ENCODE measurements at regions not wholly inside any gene's neighbourhood (a gene's known extent, or its start where the extent isn't known, plus 50 kb on each side); places are given as distances from the start of the nearest gene placed in this dataset.

DNA sequence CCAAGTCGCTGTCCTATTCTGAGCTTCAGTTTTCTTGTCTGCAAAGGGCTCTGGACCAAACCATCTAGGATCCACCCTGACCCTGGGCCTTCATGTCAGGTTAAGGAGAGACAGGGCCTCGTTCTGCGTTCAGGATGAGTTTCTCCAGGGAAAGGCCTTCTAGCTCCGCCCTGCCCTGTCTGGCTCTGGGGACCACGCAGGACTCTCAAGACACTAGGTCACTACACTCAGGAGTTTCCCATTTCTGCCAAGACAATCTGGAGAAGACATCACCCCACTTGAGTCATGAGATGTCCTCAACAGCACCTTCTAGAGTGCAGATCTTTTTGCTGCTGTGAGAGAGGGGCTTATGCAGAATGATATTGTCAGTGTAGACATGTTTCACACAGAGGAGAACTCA is 53.2 kb upstream of the KCNMB1 start:
- Histone ChIP-seq H4K20me1 (replicated peaks; ENCODE audit: control insufficient read depth, insufficient read depth, low read length) (no peaks in the 10 kb centered on the region), H3K27ac (ENCODE audit: extremely low read depth, low read depth, low read length) (no peak overlapping the region), H3K4me2 (ENCODE audit: insufficient read depth, low read length) (no peak overlapping the region), H3K9me1 (ENCODE audit: control insufficient read depth, insufficient read depth, low read length) (no peaks in the 10 kb centered on the region), H3K27me3 (ENCODE audit: control insufficient read depth in 2 of 2, insufficient read depth in 2 of 2, low read length in 2 of 2) (peaks cover 0 to 10% of the 10 kb centered on the region in 2 experiments; a peak in 2 of 5 replicates), H3K9ac (ENCODE audit: insufficient read depth in 1 of 2, low read depth in 2 of 2, low read length in 2 of 2) (no peak overlapping the region), H3K79me2 (ENCODE audit: control insufficient read depth, insufficient read depth, low read length) (no peaks in the 10 kb centered on the region), H2AFZ (ENCODE audit: low read depth, low read length) (no peak overlapping the region), H3K36me3 (ENCODE audit: control insufficient read depth, insufficient read depth, low read length) (no peaks in the 10 kb centered on the region), H3K4me1 (replicated peaks in 1 of 2; ENCODE audit: control insufficient read depth in 2 of 2, insufficient read depth in 2 of 2, low read length in 2 of 2) (0 out of 5 replicates have a peak, but pooled peaks cover 0 to 3% of the 10 kb centered on the region in 2 experiments), H3K4me3 (no peak overlapping the region), H3K9me3 (replicated peaks; ENCODE audit: control insufficient read depth, insufficient read depth, low read depth, low read length) (no peaks in the 10 kb centered on the region)
- intact Hi-C loops (cut with micrococcal nuclease) = no loop called here
- ChIA-PET CTCF (ENCODE audit: low intra/inter-chr PET ratio) (no interaction called here), POLR2A (no interaction called here)
- ATAC-seq (no peak), DNase-seq (ENCODE audit: extremely low read depth in 1 of 4, low spot score in 3 of 4) (no peak), FAIRE-seq (no peak)
- BruUV-seq (replicated peaks) = no TSS peak
- WGBS (ENCODE audit: insufficient coverage, low coverage, missing lambda C conversion rate) = 0% methylated on average over 5 of the region's 5 CpGs
- TF ChIP-seq MTA1 (IDR thresholded peaks at IDR 0.05; ENCODE audit: borderline replicate concordance) (no peak), HDAC1 (IDR thresholded peaks at IDR 0.05) (no peak), BACH1 (tag; IDR thresholded peaks at IDR 0.05) (no peak), NFATC3 (IDR thresholded peaks at IDR 0.05) (no peak), NCOA6 (IDR thresholded peaks at IDR 0.05) (no peak), NCOR1 (IDR thresholded peaks at IDR 0.05) (no peak), C11orf30 (IDR thresholded peaks at IDR 0.05; ENCODE audit: low read depth) (no peak), SMC3 (conservative IDR thresholded peaks at IDR 0.05; ENCODE audit: insufficient read depth, low read depth, low read length) (no peak)
- in situ Hi-C loops (cut with MboI) = no loop called here

DNA sequence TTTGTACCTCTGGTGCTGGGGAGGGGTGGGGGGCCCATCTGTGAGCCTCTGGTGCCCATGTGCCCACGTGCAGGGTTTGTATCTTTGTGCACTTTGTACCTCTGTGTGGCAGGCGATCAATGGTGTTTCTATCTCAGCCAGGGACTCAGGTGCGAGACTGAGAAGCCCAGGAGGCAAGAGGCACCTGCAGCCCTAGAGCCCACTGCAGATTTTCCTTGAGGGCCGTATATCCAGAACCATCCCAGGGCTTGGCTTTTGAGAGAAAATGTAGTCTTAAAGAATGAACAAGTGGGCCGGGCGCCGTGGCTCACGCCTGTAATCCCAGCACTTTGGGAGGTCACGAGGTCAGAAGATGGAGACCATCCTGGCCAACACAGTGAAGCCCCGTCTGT is 52.2 kb upstream of the KCNMB1 start:
- no peak overlapping the region for H3K27ac ChIP-seq (ENCODE audit: extremely low read depth, low read depth, low read length)
- H3K4me1 ChIP-seq (replicated peaks in 1 of 2; ENCODE audit: control insufficient read depth in 2 of 2, insufficient read depth in 2 of 2, low read length in 2 of 2) = 0 out of 5 replicates have a peak, but pooled peaks cover 0 to 3% of the 10 kb centered on the region in 2 experiments
- H3K9ac ChIP-seq (ENCODE audit: insufficient read depth in 1 of 2, low read depth in 2 of 2, low read length in 2 of 2) = no peak overlapping the region
- no peaks in the 10 kb centered on the region for H3K79me2 ChIP-seq (ENCODE audit: control insufficient read depth, insufficient read depth, low read length)
- no peak overlapping the region for H3K4me3 ChIP-seq
- TF ChIP-seq, protein P1, sequence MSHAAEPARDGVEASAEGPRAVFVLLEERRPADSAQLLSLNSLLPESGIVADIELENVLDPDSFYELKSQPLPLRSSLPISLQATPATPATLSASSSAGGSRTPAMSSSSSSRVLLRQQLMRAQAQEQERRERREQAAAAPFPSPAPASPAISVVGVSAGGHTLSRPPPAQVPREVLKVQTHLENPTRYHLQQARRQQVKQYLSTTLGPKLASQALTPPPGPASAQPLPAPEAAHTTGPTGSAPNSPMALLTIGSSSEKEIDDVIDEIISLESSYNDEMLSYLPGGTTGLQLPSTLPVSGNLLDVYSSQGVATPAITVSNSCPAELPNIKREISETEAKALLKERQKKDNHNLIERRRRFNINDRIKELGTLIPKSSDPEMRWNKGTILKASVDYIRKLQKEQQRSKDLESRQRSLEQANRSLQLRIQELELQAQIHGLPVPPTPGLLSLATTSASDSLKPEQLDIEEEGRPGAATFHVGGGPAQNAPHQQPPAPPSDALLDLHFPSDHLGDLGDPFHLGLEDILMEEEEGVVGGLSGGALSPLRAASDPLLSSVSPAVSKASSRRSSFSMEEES (CRISPR knock-in tag; IDR thresholded peaks at IDR 0.05) = peak; percentile 12; the same call in 1 of the 2 replicates
- TF ChIP-seq SP2 (IDR thresholded peaks at IDR 0.05; ENCODE audit: extremely low read depth, low read depth, low read length, poor library complexity, severe bottlenecking) = no peak
- ATAC-seq (no peak), DNase-seq (ENCODE audit: extremely low read depth in 1 of 4, low spot score in 3 of 4) (no peak), FAIRE-seq (no peak)
- intact Hi-C loops (cut with micrococcal nuclease) (no loop called here), in situ Hi-C loops (cut with MboI) (no loop called here)
- no peak overlapping the region for H3K4me2 ChIP-seq (ENCODE audit: insufficient read depth, low read length)
- H4K20me1 ChIP-seq (replicated peaks; ENCODE audit: control insufficient read depth, insufficient read depth, low read length) = no peaks in the 10 kb centered on the region
- 4% methylated on average over 10 of the region's 10 CpGs for WGBS (ENCODE audit: insufficient coverage, low coverage, missing lambda C conversion rate)
- peaks cover 0 to 15% of the 10 kb centered on the region in 2 experiments; a peak in 2 of 5 replicates for H3K27me3 ChIP-seq (ENCODE audit: control insufficient read depth in 2 of 2, insufficient read depth in 2 of 2, low read length in 2 of 2)
- no peaks in the 10 kb centered on the region for H3K9me3 ChIP-seq (replicated peaks; ENCODE audit: control insufficient read depth, insufficient read depth, low read depth, low read length)
- H3K36me3 ChIP-seq (ENCODE audit: control insufficient read depth, insufficient read depth, low read length) = no peaks in the 10 kb centered on the region
- POLR2A ChIA-PET = no interaction called here
- CTCF ChIA-PET (ENCODE audit: low intra/inter-chr PET ratio) = no interaction called here
- H2AFZ ChIP-seq (ENCODE audit: low read depth, low read length) = no peak overlapping the region
- H3K9me1 ChIP-seq (ENCODE audit: control insufficient read depth, insufficient read depth, low read length) = no peaks in the 10 kb centered on the region
- no TSS peak for BruUV-seq (replicated peaks)

Measured in K562 (cell line).